GM23338 (cell line): ENCODE measurements at regions not wholly inside any gene's neighbourhood (a gene's known extent, or its start where the extent isn't known, plus 50 kb on each side); places are given as distances from the start of the nearest gene placed in this dataset.

Source experiments
- ATAC-seq: fragments of 200-7000 bp; cut with Tn5 transposase; 3 replicates; pipeline ENCODE4 v1.9.1; 2020
- DNase-seq: peaks from one replicate; pipeline ENCODE4 v3.0.0-alpha.2; 2015; ENCODE audit warnings: low spot score
- H2AFZ ChIP-seq: fragments of 200-600 bp; sonication (generic); 2 replicates; pipeline ENCODE4 v1.8.0; 2016; ENCODE audit warnings: antibody characterized with exemption, mild to moderate bottlenecking, moderate library complexity
- H3F3A ChIP-seq: fragments of 200-600 bp; sonication (generic); replicated peaks from 2 replicates; pipeline ENCODE4 v1.8.0; 2017; ENCODE audit warnings: antibody characterized with exemption, mixed run types, low read depth
- H3K27ac ChIP-seq: fragments of 200-600 bp; sonication (generic); 2 replicates; pipeline ENCODE4 v1.6.1; 2016; ENCODE audit warnings: low read depth
- H3K27me3 ChIP-seq: fragments of 200-600 bp; sonication (generic); 2 replicates; pipeline ENCODE4 v1.8.0; 2016; ENCODE audit warnings: mild to moderate bottlenecking, mixed run types, moderate library complexity; ENCODE audit not compliant: insufficient read depth
- H3K36me3 ChIP-seq: fragments of 200-600 bp; sonication (generic); 2 replicates; pipeline ENCODE4 v1.8.0; 2016; ENCODE audit warnings: mild to moderate bottlenecking; ENCODE audit not compliant: insufficient read depth
- H3K4me1 ChIP-seq: fragments of 200-600 bp; sonication (generic); 2 replicates; pipeline ENCODE4 v1.8.0; 2016; ENCODE audit warnings: mild to moderate bottlenecking, moderate library complexity; ENCODE audit not compliant: insufficient read depth
- H3K4me2 ChIP-seq: fragments of 200-600 bp; sonication (generic); 2 replicates; pipeline ENCODE4 v1.7.1; 2017; ENCODE audit warnings: mixed run types
- H3K4me3 ChIP-seq: fragments of 200-600 bp; sonication (generic); 2 replicates; pipeline ENCODE4 v1.6.1; 2016; ENCODE audit warnings: mixed run types
- H3K79me2 ChIP-seq: fragments of 200-600 bp; sonication (generic); replicated peaks from 2 replicates; pipeline ENCODE4 v1.8.0; 2017; ENCODE audit warnings: mild to moderate bottlenecking; ENCODE audit not compliant: insufficient read depth
- H3K9me2 ChIP-seq: fragments of 200-600 bp; sonication (generic); 2 replicates; pipeline ENCODE4 v1.8.0; 2017; ENCODE audit not compliant: insufficient read depth
- H4K20me1 ChIP-seq: fragments of 200-600 bp; sonication (generic); replicated peaks from 2 replicates; pipeline ENCODE4 v1.8.0; 2017; ENCODE audit warnings: mild to moderate bottlenecking; ENCODE audit not compliant: insufficient read depth
- H3K27ac Mint-ChIP-seq: 2 replicates; pipeline ENCODE4 v1.8.0; 2020; ENCODE audit warnings: inconsistent platforms, mild to moderate bottlenecking, moderate library complexity, mixed read lengths
- H3K27me3 Mint-ChIP-seq: 3 replicates; pipeline ENCODE4 v1.8.0; 2022; ENCODE audit warnings: low read depth, mild to moderate bottlenecking, moderate library complexity, mixed read lengths, inconsistent platforms; ENCODE audit not compliant: insufficient read depth, poor library complexity
- H3K36me3 Mint-ChIP-seq: 3 replicates; pipeline ENCODE4 v1.8.0; 2021; ENCODE audit warnings: low read depth, mild to moderate bottlenecking, inconsistent platforms, moderate library complexity, mixed read lengths
- H3K4me1 Mint-ChIP-seq: 3 replicates; pipeline ENCODE4 v1.8.0; 2020; ENCODE audit warnings: mild to moderate bottlenecking, inconsistent platforms, mixed read lengths
- H3K4me3 Mint-ChIP-seq: 3 replicates; pipeline ENCODE4 v1.8.0; 2021; ENCODE audit warnings: moderate library complexity, mild to moderate bottlenecking, inconsistent platforms, mixed read lengths
- H3K9me3 Mint-ChIP-seq: 3 replicates; pipeline ENCODE4 v1.8.0; 2020; ENCODE audit warnings: moderate library complexity, mild to moderate bottlenecking, inconsistent platforms, mixed read lengths
- CREB1 ChIP-seq: fragments of 250-450 bp; sonication (Bioruptor Pico); IDR thresholded peaks from 2 replicates; pipeline ENCODE4 v1.5.0; 2020; ENCODE audit warnings: low read depth, mild to moderate bottlenecking, moderate library complexity
- CTCF ChIP-seq, 2 experiments: fragments of 200-600 bp in 1 of 2; sonication (generic) in 1 of 2; conservative IDR thresholded peaks; 2 replicates each; pipeline versions ENCODE4 v1.5.1 to v1.6.1; 2016 to 2017; ENCODE audit warnings: antibody characterized with exemption in 2 of 2, low read depth in 2 of 2, mild to moderate bottlenecking in 2 of 2, moderate library complexity in 1 of 2
- ETS1 ChIP-seq: IDR thresholded peaks from 2 replicates; pipeline ENCODE4 v1.6.1; 2016; ENCODE audit warnings: antibody characterized with exemption
- JUNB ChIP-seq: IDR thresholded peaks from one replicate; pipeline ENCODE4 v1.6.1; 2016; ENCODE audit warnings: antibody characterized with exemption; ENCODE audit not compliant: unreplicated experiment
- NANOG ChIP-seq: IDR thresholded peaks from 2 replicates; pipeline ENCODE4 v1.6.1; 2016; ENCODE audit warnings: antibody characterized with exemption, borderline replicate concordance
- POLR2AphosphoS5 ChIP-seq: IDR thresholded peaks from 2 replicates; pipeline ENCODE4 v1.6.1; 2016; ENCODE audit warnings: antibody characterized with exemption, low read depth
- REST ChIP-seq: IDR thresholded peaks from one replicate; pipeline ENCODE4 v1.6.1; 2018; ENCODE audit warnings: antibody characterized with exemption; ENCODE audit not compliant: unreplicated experiment
- STAT1 ChIP-seq: IDR thresholded peaks from one replicate; pipeline ENCODE4 v1.6.1; 2016; ENCODE audit warnings: antibody characterized with exemption; ENCODE audit not compliant: unreplicated experiment
- ZNF114 ChIP-seq: fragments of 250-450 bp; sonication (Bioruptor Pico); IDR thresholded peaks from 2 replicates; pipeline ENCODE4 v1.5.0; 2020; ENCODE audit warnings: mild to moderate bottlenecking, moderate library complexity
- ZNF331 ChIP-seq: fragments of 250-450 bp; sonication (Bioruptor Pico); IDR thresholded peaks from 2 replicates; pipeline ENCODE4 v1.5.0; 2020; ENCODE audit warnings: low read depth, mild to moderate bottlenecking, moderate library complexity
- TF ChIP-seq, protein P1 (sequence below): fragments of 250-450 bp; sonication (Bioruptor Pico); IDR thresholded peaks from 2 replicates; pipeline ENCODE4 v1.5.0; 2020; ENCODE audit warnings: mild to moderate bottlenecking, moderate library complexity

DNA sequence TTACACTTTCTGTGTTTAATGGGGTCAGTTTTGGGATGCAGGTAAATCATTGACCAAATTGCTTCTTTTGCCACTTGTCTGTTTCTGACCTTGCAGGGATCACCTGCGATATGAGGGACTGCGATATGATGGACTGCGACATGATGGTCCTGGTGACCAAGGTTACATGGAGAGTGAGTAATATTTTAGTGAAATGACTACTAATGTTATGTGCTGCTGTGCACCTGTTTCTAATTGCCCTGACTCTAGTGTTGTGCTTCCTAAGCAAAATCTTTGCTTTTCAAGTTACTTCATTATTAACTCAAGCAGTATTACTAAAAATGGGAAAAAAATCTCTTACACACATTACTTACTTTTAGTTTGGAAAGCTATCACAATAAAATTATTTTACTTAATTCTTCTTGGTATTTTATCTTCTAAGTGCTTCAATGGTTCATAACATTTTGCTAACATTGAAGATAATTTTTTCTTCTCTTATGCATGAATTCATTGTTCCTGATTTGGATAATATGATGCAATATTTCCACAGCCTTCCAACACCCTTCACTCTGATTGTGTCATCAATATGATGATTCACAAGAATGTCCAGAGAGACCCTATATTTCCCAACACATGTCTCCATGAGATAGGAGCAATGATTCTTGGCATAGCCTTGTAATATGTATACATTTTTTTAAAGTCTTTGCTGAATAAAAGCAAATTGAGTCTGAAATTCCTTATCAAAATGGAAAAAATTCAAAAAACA, 306.2 kb upstream of the AKR1E2 start (continued):
- no peak for TF ChIP-seq JUNB
- TF ChIP-seq POLR2AphosphoS5: no peak
- TF ChIP-seq NANOG: no peak
- no peak for TF ChIP-seq ETS1
- no peak for TF ChIP-seq CREB1 (CRISPR knock-in tag)
- TF ChIP-seq ZNF114 (CRISPR knock-in tag): no peak
- TF ChIP-seq CTCF (conservative IDR thresholded peaks at IDR 0.05; ENCODE audit: low read depth in 2 of 2): no peak

DNA sequence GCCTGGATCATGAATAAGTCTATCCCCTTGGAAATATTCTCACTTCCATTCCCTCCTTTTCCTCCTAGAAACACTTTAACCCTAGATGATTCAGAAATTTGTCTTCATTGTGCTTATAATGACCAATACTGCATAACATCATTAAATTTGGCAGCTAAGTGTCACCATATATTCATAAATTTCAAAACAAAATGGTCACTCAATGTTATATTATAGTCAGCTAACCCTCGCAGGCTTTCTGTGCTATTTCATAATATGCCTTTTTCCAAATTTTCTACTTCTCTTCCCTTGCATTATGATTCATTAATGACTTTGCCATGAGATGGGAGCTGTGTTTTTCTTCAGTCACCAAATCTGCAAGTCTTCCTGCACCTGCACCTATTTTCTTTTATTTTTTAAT, 308.3 kb upstream of the AKR1E2 start:
- Histone ChIP-seq H3F3A (no peaks in the 10 kb centered on the region), H3K4me2 (no peak overlapping the region), H3K27ac (no peak overlapping the region), H4K20me1 (no peaks in the 10 kb centered on the region), H3K79me2 (no peaks in the 10 kb centered on the region), H3K4me3 (no peak overlapping the region), H2AFZ (no peak overlapping the region), H3K36me3 (no peaks in the 10 kb centered on the region), H3K27me3 (no peaks in the 10 kb centered on the region), H3K9me2 (no peaks in the 10 kb centered on the region), H3K4me1 (no peaks in the 10 kb centered on the region)
- Mint-ChIP-seq H3K27me3 (no peaks in the 10 kb centered on the region), H3K4me3 (no peak overlapping the region), H3K27ac (no peak overlapping the region), H3K36me3 (no peaks in the 10 kb centered on the region), H3K9me3 (no peaks in the 10 kb centered on the region), H3K4me1 (no peaks in the 10 kb centered on the region)
- DNase-seq: no peak
- ATAC-seq: no peak
- TF ChIP-seq, protein P1, sequence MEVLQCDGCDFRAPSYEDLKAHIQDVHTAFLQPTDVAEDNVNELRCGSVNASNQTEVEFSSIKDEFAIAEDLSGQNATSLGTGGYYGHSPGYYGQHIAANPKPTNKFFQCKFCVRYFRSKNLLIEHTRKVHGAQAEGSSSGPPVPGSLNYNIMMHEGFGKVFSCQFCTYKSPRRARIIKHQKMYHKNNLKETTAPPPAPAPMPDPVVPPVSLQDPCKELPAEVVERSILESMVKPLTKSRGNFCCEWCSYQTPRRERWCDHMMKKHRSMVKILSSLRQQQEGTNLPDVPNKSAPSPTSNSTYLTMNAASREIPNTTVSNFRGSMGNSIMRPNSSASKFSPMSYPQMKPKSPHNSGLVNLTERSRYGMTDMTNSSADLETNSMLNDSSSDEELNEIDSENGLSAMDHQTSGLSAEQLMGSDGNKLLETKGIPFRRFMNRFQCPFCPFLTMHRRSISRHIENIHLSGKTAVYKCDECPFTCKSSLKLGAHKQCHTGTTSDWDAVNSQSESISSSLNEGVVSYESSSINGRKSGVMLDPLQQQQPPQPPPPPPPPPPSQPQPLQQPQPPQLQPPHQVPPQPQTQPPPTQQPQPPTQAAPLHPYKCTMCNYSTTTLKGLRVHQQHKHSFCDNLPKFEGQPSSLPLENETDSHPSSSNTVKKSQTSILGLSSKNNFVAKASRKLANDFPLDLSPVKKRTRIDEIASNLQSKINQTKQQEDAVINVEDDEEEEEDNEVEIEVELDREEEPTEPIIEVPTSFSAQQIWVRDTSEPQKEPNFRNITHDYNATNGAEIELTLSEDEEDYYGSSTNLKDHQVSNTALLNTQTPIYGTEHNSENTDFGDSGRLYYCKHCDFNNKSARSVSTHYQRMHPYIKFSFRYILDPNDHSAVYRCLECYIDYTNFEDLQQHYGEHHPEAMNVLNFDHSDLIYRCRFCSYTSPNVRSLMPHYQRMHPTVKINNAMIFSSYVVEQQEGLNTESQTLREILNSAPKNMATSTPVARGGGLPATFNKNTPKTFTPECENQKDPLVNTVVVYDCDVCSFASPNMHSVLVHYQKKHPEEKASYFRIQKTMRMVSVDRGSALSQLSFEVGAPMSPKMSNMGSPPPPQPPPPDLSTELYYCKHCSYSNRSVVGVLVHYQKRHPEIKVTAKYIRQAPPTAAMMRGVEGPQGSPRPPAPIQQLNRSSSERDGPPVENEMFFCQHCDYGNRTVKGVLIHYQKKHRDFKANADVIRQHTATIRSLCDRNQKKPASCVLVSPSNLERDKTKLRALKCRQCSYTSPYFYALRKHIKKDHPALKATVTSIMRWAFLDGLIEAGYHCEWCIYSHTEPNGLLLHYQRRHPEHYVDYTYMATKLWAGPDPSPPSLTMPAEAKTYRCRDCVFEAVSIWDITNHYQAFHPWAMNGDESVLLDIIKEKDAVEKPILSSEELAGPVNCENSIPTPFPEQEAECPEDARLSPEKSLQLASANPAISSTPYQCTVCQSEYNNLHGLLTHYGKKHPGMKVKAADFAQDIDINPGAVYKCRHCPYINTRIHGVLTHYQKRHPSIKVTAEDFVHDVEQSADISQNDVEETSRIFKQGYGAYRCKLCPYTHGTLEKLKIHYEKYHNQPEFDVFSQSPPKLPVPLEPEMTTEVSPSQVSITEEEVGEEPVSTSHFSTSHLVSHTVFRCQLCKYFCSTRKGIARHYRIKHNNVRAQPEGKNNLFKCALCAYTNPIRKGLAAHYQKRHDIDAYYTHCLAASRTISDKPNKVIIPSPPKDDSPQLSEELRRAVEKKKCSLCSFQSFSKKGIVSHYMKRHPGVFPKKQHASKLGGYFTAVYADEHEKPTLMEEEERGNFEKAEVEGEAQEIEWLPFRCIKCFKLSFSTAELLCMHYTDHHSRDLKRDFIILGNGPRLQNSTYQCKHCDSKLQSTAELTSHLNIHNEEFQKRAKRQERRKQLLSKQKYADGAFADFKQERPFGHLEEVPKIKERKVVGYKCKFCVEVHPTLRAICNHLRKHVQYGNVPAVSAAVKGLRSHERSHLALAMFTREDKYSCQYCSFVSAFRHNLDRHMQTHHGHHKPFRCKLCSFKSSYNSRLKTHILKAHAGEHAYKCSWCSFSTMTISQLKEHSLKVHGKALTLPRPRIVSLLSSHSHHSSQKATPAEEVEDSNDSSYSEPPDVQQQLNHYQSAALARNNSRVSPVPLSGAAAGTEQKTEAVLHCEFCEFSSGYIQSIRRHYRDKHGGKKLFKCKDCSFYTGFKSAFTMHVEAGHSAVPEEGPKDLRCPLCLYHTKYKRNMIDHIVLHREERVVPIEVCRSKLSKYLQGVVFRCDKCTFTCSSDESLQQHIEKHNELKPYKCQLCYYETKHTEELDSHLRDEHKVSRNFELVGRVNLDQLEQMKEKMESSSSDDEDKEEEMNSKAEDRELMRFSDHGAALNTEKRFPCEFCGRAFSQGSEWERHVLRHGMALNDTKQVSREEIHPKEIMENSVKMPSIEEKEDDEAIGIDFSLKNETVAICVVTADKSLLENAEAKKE (CRISPR knock-in tag): no peak
- no peak for TF ChIP-seq ZNF331 (CRISPR knock-in tag)
- no peak for TF ChIP-seq REST
- no peak for TF ChIP-seq CREB1 (CRISPR knock-in tag)
- TF ChIP-seq STAT1: no peak
- no peak for TF ChIP-seq ZNF114 (CRISPR knock-in tag)
- TF ChIP-seq ETS1: no peak
